Astrocyte of the cerebellum (primary cell): ENCODE measurements at regions not wholly inside any gene's neighbourhood (a gene's known extent, or its start where the extent isn't known, plus 50 kb on each side); places are given as distances from the start of the nearest gene placed in this dataset.

ENCODE experiments used
- DNase-seq: peaks from one replicate; pipeline ENCODE4 v3.0.0-alpha.2; 2011; ENCODE audit warnings: low read depth
- H3K4me3 ChIP-seq: 2 replicates; pipeline ENCODE4 v1.5.1; 2011; ENCODE audit warnings: mild to moderate bottlenecking, low read depth, low read length, moderate library complexity
- CTCF ChIP-seq: IDR thresholded peaks from 2 replicates; pipeline ENCODE4 v1.5.1; 2012; ENCODE audit warnings: low read length, low read depth, moderate library complexity, mild to moderate bottlenecking; ENCODE audit errors: missing control alignments
- in situ Hi-C: cut with HindIII; loops from 2 replicates; pipeline ENCODE4 v1.10.0; 2017; ENCODE audit warnings: low sequenced_read_pairs

DNA sequence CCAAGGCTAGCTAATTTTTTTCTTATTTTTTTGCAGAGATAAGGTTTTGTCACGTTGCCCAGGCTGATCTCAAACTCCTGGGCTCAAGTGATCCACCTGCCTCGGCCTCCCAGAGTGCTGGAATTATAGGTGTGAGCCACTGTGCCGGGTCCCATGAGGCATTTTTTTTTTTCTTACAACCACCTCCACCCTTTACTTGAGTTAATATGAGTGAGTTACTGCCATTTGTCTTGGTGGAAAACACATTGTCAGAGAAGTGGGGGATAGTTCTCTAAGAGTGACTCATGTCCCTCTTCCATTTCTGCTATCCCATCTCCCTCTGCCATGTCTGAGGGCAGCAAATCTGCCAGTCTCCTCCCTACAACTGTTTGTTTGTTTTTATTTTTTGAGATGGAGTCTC lies 163.4 kb upstream of the CLINT1 start:
- DNase-seq: no peak
- in situ Hi-C loops: no loop called here
- no peak overlapping the region for H3K4me3 ChIP-seq
- TF ChIP-seq CTCF: no peak

DNA sequence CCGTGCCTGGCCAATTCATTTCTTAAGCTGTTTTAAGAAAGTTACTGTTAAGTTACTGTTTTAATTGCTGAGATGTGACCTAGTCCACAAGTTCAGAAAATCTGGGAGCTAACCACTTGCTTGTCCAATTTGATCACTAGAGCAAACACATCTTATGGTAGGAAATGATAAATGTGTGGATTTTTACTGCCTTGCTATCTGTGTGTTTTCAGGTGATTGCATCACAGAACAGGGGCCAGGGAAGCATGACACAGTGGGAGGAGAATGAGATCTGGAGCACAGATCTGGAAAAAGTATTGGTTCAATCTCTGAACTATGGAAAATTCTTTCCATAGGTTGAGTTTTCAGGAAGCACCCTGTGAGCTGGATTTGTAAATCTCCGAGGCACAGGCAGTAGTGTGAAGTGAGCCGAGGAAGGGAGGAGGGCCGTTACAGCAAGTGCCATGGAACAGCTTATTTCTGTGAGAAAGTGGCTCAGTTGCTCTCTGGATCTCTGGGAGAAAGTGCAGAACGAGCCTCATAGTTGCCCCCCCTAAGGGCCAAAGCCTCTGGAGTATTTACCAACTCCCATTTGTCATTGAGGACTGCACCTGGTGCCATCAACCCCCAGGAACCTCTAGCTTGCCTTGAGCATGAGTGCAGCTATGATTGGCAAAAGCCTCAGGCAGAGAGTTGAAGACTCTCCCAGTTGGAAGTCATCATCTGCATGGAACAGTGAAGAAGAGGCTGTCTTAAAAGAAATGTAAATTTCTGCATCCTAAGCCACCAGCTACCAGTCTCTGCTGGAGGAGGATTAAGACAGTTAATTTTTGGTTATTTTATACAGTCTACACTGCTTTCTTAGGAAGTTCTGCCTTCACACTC lies 161.8 kb upstream of the CLINT1 start:
- TF ChIP-seq CTCF: no peak
- no peak for DNase-seq
- in situ Hi-C loops: no loop called here
- H3K4me3 ChIP-seq: no peak overlapping the region

DNA sequence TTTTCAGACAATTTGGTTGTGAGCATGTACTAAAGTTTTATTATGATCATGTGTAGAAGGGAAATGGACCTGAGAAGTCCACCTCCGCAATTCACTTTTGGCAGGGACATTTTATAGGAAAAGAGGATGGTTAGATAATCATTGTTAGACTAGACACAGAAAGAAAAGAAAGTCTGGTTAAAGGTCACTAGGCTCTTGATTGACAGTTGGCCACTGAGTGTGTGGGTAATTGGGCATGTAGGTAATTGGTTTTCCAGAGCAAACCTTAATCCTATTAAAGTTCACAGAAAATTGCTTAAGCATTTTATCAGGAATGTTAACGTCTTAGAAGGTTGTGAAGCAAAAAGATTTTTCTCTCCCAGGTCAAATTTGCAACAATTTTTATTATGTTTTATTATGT lies 158.5 kb upstream of the CLINT1 start:
- TF ChIP-seq CTCF: no peak
- in situ Hi-C loops: no loop called here
- no peak overlapping the region for H3K4me3 ChIP-seq
- no peak for DNase-seq

DNA sequence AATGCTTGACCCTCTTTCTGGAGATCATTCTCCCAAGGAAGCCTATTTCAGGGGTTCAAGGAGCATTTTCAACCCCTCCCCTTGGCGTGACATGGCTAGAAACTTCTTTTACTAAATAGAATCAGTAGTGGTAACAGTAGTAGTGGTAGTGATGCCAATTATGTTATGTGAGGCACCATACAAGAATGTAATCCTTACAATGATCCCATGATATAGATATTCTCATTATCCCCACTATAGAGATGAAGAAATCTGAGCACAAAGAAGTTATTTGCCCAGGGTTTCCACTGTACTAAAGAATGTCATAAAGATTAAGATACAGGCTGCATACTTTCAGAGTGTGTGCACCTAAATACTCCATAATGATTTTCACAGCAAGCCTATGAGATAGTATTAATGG lies 155.4 kb upstream of the CLINT1 start:
- no peak for DNase-seq
- H3K4me3 ChIP-seq: no peak overlapping the region
- TF ChIP-seq CTCF: no peak
- in situ Hi-C loops: no loop called here

DNA sequence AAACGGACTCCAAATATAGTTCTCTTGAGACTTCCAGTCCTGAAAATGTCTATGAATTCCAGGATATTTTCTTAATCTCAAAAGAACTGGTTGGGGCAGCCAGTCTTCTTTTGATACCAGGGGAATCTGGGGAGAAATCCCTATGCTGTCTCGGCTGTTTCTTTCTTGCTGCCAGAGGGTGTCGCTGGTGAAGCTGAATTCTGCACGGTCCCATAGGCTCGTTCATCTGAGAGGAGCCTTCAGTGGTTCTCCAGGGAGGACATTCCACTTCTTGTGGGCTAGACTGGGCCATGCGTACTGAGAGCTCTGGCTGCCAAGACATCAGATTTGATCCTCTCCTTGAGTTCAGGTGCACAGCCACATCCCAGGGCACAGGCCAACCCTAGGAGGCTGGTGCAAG lies 155.0 kb upstream of the CLINT1 start:
- in situ Hi-C loops: no loop called here
- no peak overlapping the region for H3K4me3 ChIP-seq
- peak; percentile 20 for DNase-seq

GRCh38 chr5:158013303-158013702 lies 154.4 kb upstream of the CLINT1 start:
- no peak for TF ChIP-seq CTCF
- DNase-seq: no peak
- no peak overlapping the region for H3K4me3 ChIP-seq
- in situ Hi-C loops: no loop called here

More for the DNA sequence above, 155.0 kb upstream of the CLINT1 start:
- peak; percentile 63 for TF ChIP-seq CTCF
